ENCODE measurements at regions not wholly inside any gene's neighbourhood (a gene's known extent, or its start where the extent isn't known, plus 50 kb on each side); places are given as distances from the start of the nearest gene placed in this dataset.

DNA sequence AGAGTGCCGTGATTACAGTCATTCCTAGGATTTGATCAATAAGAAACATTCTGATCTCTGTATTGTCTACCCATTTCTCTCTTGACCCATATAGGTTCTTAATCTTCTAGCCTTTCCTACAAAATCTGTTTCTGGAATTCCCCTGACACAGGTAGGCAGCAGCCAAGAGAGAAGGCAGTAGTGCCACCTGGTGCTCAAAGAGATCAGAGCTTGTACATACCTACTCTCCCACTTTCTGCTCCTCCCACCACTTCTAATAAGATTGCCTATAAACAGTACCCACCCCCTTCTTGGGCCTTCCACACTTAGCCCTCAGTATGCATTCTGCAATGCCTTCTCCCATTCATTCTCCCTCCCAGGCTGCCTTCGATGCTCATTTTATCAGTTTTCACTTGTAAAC, 117.4 kb upstream of the RORB start:
- Histone ChIP-seq H3K36me3 (replicated peaks in 1 of 2; ENCODE audit: control insufficient read depth in 1 of 2, insufficient read depth in 2 of 2, low read length in 1 of 2) (no peaks in the 10 kb centered on the region), H2AFZ (ENCODE audit: low read depth) (no peak overlapping the region), H3K4me1 (ENCODE audit: control insufficient read depth in 1 of 2, insufficient read depth in 2 of 2, low read depth in 1 of 2, low read length in 1 of 2) (no peaks in the 10 kb centered on the region), H3K27ac (ENCODE audit: low read depth in 2 of 2, low read length in 1 of 2) (no peak overlapping the region), H3K9me2 (no peaks in the 10 kb centered on the region), H3K9me3 (no peaks in the 10 kb centered on the region), H3K79me2 (ENCODE audit: insufficient read depth) (no peaks in the 10 kb centered on the region), H3K4me2 (no peak overlapping the region), H3K4me3 (ENCODE audit: low read depth in 2 of 2, low read length in 1 of 2) (no peak overlapping the region), H3K27me3 (ENCODE audit: insufficient read depth) (no peaks in the 10 kb centered on the region), H3K9ac (no peak overlapping the region), H3F3A (replicated peaks; ENCODE audit: insufficient read depth) (no peaks in the 10 kb centered on the region), H4K20me1 (ENCODE audit: insufficient read depth) (no peaks in the 10 kb centered on the region)
- DNase-seq = peak; percentile 12
- POLR2A ChIA-PET = no interaction called here
- CTCF ChIA-PET = interaction anchor here (0.6 to 1.3 kb wide), 7 partner anchors 10 to 1179 kb away, joined by 3 to 5 read pairs (median 3); no protein-coding TSS in a partner anchor
- TF ChIP-seq TCF12 (IDR thresholded peaks at IDR 0.05) = no peak
- TF ChIP-seq, protein P1, sequence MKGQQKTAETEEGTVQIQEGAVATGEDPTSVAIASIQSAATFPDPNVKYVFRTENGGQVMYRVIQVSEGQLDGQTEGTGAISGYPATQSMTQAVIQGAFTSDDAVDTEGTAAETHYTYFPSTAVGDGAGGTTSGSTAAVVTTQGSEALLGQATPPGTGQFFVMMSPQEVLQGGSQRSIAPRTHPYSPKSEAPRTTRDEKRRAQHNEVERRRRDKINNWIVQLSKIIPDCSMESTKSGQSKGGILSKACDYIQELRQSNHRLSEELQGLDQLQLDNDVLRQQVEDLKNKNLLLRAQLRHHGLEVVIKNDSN (IDR thresholded peaks at IDR 0.05; ENCODE audit: borderline replicate concordance, low read depth) = no peak
- peak; percentile 86 for TF ChIP-seq RAD21 (IDR thresholded peaks at IDR 0.05; ENCODE audit: low read length)
- TF ChIP-seq, protein P2, sequence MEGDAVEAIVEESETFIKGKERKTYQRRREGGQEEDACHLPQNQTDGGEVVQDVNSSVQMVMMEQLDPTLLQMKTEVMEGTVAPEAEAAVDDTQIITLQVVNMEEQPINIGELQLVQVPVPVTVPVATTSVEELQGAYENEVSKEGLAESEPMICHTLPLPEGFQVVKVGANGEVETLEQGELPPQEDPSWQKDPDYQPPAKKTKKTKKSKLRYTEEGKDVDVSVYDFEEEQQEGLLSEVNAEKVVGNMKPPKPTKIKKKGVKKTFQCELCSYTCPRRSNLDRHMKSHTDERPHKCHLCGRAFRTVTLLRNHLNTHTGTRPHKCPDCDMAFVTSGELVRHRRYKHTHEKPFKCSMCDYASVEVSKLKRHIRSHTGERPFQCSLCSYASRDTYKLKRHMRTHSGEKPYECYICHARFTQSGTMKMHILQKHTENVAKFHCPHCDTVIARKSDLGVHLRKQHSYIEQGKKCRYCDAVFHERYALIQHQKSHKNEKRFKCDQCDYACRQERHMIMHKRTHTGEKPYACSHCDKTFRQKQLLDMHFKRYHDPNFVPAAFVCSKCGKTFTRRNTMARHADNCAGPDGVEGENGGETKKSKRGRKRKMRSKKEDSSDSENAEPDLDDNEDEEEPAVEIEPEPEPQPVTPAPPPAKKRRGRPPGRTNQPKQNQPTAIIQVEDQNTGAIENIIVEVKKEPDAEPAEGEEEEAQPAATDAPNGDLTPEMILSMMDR (IDR thresholded peaks at IDR 0.05) = peak; percentile 32; the same call in 1 of the 2 replicates
- TF ChIP-seq SMC3 (IDR thresholded peaks at IDR 0.05; ENCODE audit: low read depth, low read length) = peak; percentile 61; the same call in 1 of the 2 replicates
- 35% methylated on average over 2 of the region's 2 CpGs for WGBS (ENCODE audit: low lambda C conversion rate)

DNA sequence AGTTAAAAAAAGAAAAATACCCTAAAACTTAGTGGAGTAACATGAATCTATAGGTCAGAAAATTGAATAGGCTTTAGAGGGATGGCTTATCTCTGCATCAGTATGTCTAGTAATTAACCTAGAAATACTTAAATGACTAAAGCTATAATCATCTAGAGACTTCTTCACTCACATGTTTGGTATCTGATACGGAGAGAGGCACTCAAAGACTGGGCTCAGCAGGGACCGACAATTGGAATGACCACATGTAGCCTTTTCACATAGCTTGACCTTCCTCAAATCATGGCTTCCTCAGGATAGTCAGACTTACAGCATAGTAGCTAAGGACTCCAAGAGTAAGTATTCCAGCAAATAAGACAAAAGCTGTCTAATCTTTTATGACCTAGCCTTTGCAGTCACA, 105.3 kb upstream of the RORB start:
- Histone ChIP-seq H3K9me3 (no peaks in the 10 kb centered on the region), H3K79me2 (ENCODE audit: insufficient read depth) (no peaks in the 10 kb centered on the region), H3K9me2 (no peaks in the 10 kb centered on the region), H3K27me3 (ENCODE audit: insufficient read depth) (no peaks in the 10 kb centered on the region), H4K20me1 (ENCODE audit: insufficient read depth) (no peaks in the 10 kb centered on the region), H3K4me3 (ENCODE audit: low read depth in 2 of 2, low read length in 1 of 2) (no peak overlapping the region), H3F3A (replicated peaks; ENCODE audit: insufficient read depth) (no peaks in the 10 kb centered on the region), H3K4me2 (no peak overlapping the region), H3K4me1 (ENCODE audit: control insufficient read depth in 1 of 2, insufficient read depth in 2 of 2, low read depth in 1 of 2, low read length in 1 of 2) (no peaks in the 10 kb centered on the region), H3K36me3 (replicated peaks in 1 of 2; ENCODE audit: control insufficient read depth in 1 of 2, insufficient read depth in 2 of 2, low read length in 1 of 2) (no peaks in the 10 kb centered on the region), H2AFZ (ENCODE audit: low read depth) (no peak overlapping the region), H3K9ac (no peak overlapping the region), H3K27ac (ENCODE audit: low read depth in 2 of 2, low read length in 1 of 2) (no peak overlapping the region)
- POLR2A ChIA-PET = no interaction called here
- CTCF ChIA-PET = interaction anchor here (1.2 kb wide), 1 partner anchor 1191 kb away, joined by 3 read pairs; no protein-coding TSS in a partner anchor
- TF ChIP-seq RXRA (IDR thresholded peaks at IDR 0.05; ENCODE audit: borderline replicate concordance, low read depth) (no peak), JUND (IDR thresholded peaks at IDR 0.05) (no peak), NFIC (IDR thresholded peaks at IDR 0.05; ENCODE audit: borderline replicate concordance) (no peak), TCF12 (IDR thresholded peaks at IDR 0.05) (no peak), GATA2 (CRISPR knock-in tag; IDR thresholded peaks at IDR 0.05) (no peak), YY1 (IDR thresholded peaks at IDR 0.05; ENCODE audit: low read depth) (no peak)
- no peak for DNase-seq
- WGBS (ENCODE audit: low lambda C conversion rate) = 48% methylated on average over 2 of the region's 2 CpGs

DNA sequence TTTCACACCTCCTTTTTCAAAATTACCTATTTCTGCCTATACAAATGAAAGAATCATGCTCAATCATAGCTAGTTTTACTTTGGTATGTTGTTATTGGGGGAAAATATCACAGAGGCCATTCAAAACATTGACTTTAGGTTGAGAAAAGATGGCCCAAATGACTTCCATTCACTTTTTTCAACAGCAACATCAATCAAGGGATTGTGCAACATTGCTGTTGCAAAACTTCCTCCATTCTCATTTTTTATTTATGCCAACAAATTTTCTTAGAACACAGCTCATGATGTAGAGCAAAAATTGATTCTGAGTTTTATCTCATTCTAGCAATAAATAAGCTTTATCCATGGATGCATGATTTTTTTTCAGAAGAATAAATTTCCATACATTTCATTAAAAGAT, 93.6 kb upstream of the RORB start:
- DNase-seq = no peak
- no peaks in the 10 kb centered on the region for H3K4me1 ChIP-seq (ENCODE audit: control insufficient read depth in 1 of 2, insufficient read depth in 2 of 2, low read depth in 1 of 2, low read length in 1 of 2)
- no peaks in the 10 kb centered on the region for H3K9me2 ChIP-seq
- ChIA-PET CTCF (no interaction called here), POLR2A (no interaction called here)
- H4K20me1 ChIP-seq (ENCODE audit: insufficient read depth) = no peaks in the 10 kb centered on the region
- TF ChIP-seq ELF1 (IDR thresholded peaks at IDR 0.05) = no peak
- TF ChIP-seq TEAD4 (IDR thresholded peaks at IDR 0.05; ENCODE audit: borderline replicate concordance, insufficient read depth) = no peak
- no peak for TF ChIP-seq FOXM1 (IDR thresholded peaks at IDR 0.05; ENCODE audit: low read depth)
- TF ChIP-seq FOXJ3 (CRISPR knock-in tag; IDR thresholded peaks at IDR 0.05) = no peak
- TF ChIP-seq, protein P1 (IDR thresholded peaks at IDR 0.05; ENCODE audit: borderline replicate concordance, low read depth) = no peak
- TF ChIP-seq NFIC (IDR thresholded peaks at IDR 0.05; ENCODE audit: borderline replicate concordance) = no peak
- no peaks in the 10 kb centered on the region for H3K36me3 ChIP-seq (replicated peaks in 1 of 2; ENCODE audit: control insufficient read depth in 1 of 2, insufficient read depth in 2 of 2, low read length in 1 of 2)
- H3K79me2 ChIP-seq (ENCODE audit: insufficient read depth) = no peaks in the 10 kb centered on the region
- H3K4me2 ChIP-seq = no peak overlapping the region
- H3K9me3 ChIP-seq = no peaks in the 10 kb centered on the region
- no peak overlapping the region for H3K4me3 ChIP-seq (ENCODE audit: low read depth in 2 of 2, low read length in 1 of 2)
- H3K9ac ChIP-seq = no peak overlapping the region
- no peaks in the 10 kb centered on the region for H3F3A ChIP-seq (replicated peaks; ENCODE audit: insufficient read depth)
- H2AFZ ChIP-seq (ENCODE audit: low read depth) = no peak overlapping the region
- no peak overlapping the region for H3K27ac ChIP-seq (ENCODE audit: low read depth in 2 of 2, low read length in 1 of 2)
- H3K27me3 ChIP-seq (ENCODE audit: insufficient read depth) = no peaks in the 10 kb centered on the region

Measured in SK-N-SH (cell line).